ENCODE measurements at regions not wholly inside any gene's neighbourhood (a gene's known extent, or its start where the extent isn't known, plus 50 kb on each side); places are given as distances from the start of the nearest gene placed in this dataset.
"Not testable (repeated sequence)": the region's sequence is repeated elsewhere in the genome, so short reads cannot be mapped to it uniquely, and the experiment has no call there.

- H3K27ac Mint-ChIP-seq; H3K4me1 Mint-ChIP-seq (ENCODE audit: low read depth); H3K36me3 Mint-ChIP-seq (ENCODE audit: low read depth); H3K4me3 Mint-ChIP-seq; DNase-seq (ENCODE audit: low spot score); H3K9me3 Mint-ChIP-seq; intact Hi-C loops (cut with micrococcal nuclease); H3K27me3 Mint-ChIP-seq (ENCODE audit: insufficient read depth): not testable (repeated sequence)
Observed at GRCh38 chrY:18992684-18993083, 219.1 kb upstream of the HSFY2 start.

DNA sequence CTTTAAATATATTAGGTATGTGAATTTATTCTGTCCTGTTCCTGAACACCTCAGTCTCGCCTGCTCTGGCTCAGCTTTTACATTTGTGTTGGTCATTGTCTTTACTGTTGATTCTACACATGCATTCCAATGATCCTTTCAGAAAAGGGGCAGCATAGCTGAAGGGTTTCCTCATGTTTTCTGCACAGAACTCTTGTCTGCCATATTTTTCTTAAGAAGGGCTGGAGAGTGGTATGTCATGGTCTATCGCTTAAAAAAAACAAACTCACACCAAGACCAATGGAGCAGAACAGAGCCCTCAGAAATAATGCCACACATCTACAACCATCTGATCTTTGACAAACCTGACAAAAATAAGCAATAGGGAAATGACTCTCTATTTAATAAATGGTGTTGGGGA, 215.8 kb upstream of the HSFY2 start:
- Mint-ChIP-seq H3K36me3 (ENCODE audit: low read depth) (no peaks in the 10 kb centered on the region), H3K27me3 (ENCODE audit: insufficient read depth) (no peaks in the 10 kb centered on the region), H3K9me3 (no peaks in the 10 kb centered on the region), H3K4me3 (no peak overlapping the region), H3K27ac (no peak overlapping the region), H3K4me1 (ENCODE audit: low read depth) (no peaks in the 10 kb centered on the region)
- no peak for DNase-seq (ENCODE audit: low spot score)
- intact Hi-C loops (cut with micrococcal nuclease): no loop called here

GRCh38 chrY:18966001-18966400, 192.5 kb upstream of the HSFY2 start:
- Mint-ChIP-seq H3K36me3 (ENCODE audit: low read depth) (no peaks in the 10 kb centered on the region), H3K4me1 (ENCODE audit: low read depth) (no peaks in the 10 kb centered on the region)

DNA sequence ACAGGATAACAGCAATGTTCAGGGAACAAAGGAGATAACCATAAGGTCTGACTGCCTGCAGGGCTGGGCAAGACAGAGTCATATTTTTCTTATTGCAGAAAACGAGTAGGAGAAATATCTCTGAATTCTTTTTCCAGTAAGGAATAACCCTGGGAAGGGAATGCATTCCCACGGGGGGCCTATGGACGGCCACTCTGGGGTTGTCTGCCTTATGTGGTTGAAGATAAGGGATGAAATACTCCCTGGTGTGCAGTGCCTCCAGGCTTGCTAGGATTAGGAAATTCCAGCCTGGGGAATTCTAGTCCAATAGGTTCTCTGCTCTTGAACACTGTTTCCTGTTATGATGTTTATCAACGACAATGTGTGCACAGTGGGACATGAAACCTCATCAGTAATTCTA, 185.3 kb upstream of the HSFY2 start:
- no peak overlapping the region for H3K4me3 Mint-ChIP-seq
- DNase-seq (ENCODE audit: low spot score): no peak
- no peaks in the 10 kb centered on the region for H3K27me3 Mint-ChIP-seq (ENCODE audit: insufficient read depth)
- intact Hi-C loops (cut with micrococcal nuclease): no loop called here
- H3K36me3 Mint-ChIP-seq (ENCODE audit: low read depth): no peaks in the 10 kb centered on the region
- H3K9me3 Mint-ChIP-seq: peaks cover 14% of the 10 kb centered on the region
- no peak overlapping the region for H3K27ac Mint-ChIP-seq
- H3K4me1 Mint-ChIP-seq (ENCODE audit: low read depth): no peaks in the 10 kb centered on the region

More at GRCh38 chrY:18966001-18966400, 192.5 kb upstream of the HSFY2 start:
- DNase-seq (ENCODE audit: low spot score): no peak
- Mint-ChIP-seq H3K4me3 (no peak overlapping the region), H3K27me3 (ENCODE audit: insufficient read depth) (no peaks in the 10 kb centered on the region), H3K27ac (no peak overlapping the region), H3K9me3 (peaks cover 4% of the 10 kb centered on the region)
- intact Hi-C loops (cut with micrococcal nuclease): no loop called here

DNA sequence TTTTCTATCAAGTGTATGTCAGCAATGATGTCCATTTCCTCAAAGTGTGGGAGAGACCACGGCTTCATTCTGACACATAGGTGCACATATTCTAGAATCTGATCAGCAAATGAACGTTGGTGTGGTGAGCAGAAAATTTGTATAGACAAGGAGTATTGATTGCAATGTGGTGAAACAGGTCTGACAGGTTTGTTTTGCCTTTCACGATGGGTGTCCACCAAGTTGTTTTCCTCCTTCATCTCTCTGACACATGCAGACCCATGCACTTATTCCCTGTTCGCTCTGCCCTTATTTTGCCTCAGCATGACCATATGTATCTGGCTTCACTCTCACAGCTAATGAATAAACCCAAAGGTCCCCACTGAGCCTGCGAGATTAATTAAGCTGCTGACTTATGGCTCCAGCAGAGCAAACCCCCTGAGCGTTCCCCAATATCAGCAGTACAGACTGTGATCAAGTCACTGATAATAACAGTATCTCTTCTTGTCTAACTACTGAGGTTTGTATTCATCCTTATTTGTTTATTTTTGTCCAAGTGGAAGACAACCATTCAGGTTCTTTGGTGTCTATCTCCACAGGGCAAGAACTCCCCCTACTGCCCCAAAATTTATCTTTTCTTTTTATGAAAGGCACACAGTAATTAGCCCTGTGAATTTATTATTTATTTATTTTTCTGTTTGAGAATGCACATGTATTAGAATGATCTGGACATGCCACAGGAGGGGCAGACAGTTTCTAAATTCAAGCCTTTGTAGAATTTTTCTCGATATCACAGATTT, 178.3 kb upstream of the HSFY2 start:
- Mint-ChIP-seq H3K9me3 (peaks cover 26% of the 10 kb centered on the region), H3K27me3 (ENCODE audit: insufficient read depth) (no peaks in the 10 kb centered on the region), H3K36me3 (ENCODE audit: low read depth) (peaks cover 1% of the 10 kb centered on the region), H3K4me3 (no peak overlapping the region), H3K4me1 (ENCODE audit: low read depth) (no peaks in the 10 kb centered on the region), H3K27ac (no peak overlapping the region)
- no peak for DNase-seq (ENCODE audit: low spot score)
- intact Hi-C loops (cut with micrococcal nuclease): no loop called here

DNA sequence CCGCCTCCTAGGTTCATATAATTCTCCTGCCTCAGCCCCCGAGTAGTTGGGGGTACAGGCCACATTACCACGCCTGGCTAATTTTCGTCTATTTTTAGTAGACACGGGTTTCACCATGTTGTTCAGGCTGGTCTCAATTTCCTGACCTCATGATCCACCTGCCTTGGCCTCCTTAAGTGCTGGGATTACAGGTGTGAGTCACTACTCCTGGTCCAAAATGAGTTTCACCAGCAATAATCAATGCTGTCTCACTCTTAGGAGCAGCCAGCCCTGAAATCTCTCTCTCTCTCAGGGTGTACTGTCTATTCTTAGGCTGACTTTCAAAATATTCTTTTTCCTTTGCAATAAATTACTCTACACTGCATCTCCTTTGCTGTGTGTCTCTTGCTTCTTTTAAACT, 177.5 kb upstream of the HSFY2 start:
- intact Hi-C loops (cut with micrococcal nuclease): no loop called here
- no peak overlapping the region for H3K27ac Mint-ChIP-seq
- H3K4me1 Mint-ChIP-seq (ENCODE audit: low read depth): no peaks in the 10 kb centered on the region
- peaks cover 31% of the 10 kb centered on the region for H3K9me3 Mint-ChIP-seq
- H3K36me3 Mint-ChIP-seq (ENCODE audit: low read depth): peaks cover 1% of the 10 kb centered on the region
- no peak overlapping the region for H3K4me3 Mint-ChIP-seq
- H3K27me3 Mint-ChIP-seq (ENCODE audit: insufficient read depth): no peaks in the 10 kb centered on the region
- no peak for DNase-seq (ENCODE audit: low spot score)

GRCh38 chrY:18936831-18937230, 163.3 kb upstream of the HSFY2 start:
- no peak overlapping the region for H3K4me3 Mint-ChIP-seq
- intact Hi-C loops (cut with micrococcal nuclease): no loop called here

GRCh38 chrY:18919256-18919655, 145.7 kb upstream of the HSFY2 start:
- intact Hi-C loops (cut with micrococcal nuclease): no loop called here
- no peak overlapping the region for H3K4me3 Mint-ChIP-seq
- H3K27me3 Mint-ChIP-seq (ENCODE audit: insufficient read depth): no peaks in the 10 kb centered on the region
- H3K36me3 Mint-ChIP-seq (ENCODE audit: low read depth): no peaks in the 10 kb centered on the region
- H3K4me1 Mint-ChIP-seq (ENCODE audit: low read depth): no peaks in the 10 kb centered on the region
- no peak for DNase-seq (ENCODE audit: low spot score)
- no peaks in the 10 kb centered on the region for H3K9me3 Mint-ChIP-seq
- no peak overlapping the region for H3K27ac Mint-ChIP-seq

More at GRCh38 chrY:18936831-18937230, 163.3 kb upstream of the HSFY2 start:
- no peak for DNase-seq (ENCODE audit: low spot score)
- H3K9me3 Mint-ChIP-seq: no peaks in the 10 kb centered on the region
- H3K36me3 Mint-ChIP-seq (ENCODE audit: low read depth): no peaks in the 10 kb centered on the region
- no peak overlapping the region for H3K27ac Mint-ChIP-seq
- no peaks in the 10 kb centered on the region for H3K27me3 Mint-ChIP-seq (ENCODE audit: insufficient read depth)
- H3K4me1 Mint-ChIP-seq (ENCODE audit: low read depth): no peaks in the 10 kb centered on the region

GRCh38 chrY:18912846-18913245, 139.3 kb upstream of the HSFY2 start:
- no peak overlapping the region for H3K4me3 Mint-ChIP-seq
- no peaks in the 10 kb centered on the region for H3K4me1 Mint-ChIP-seq (ENCODE audit: low read depth)
- no peaks in the 10 kb centered on the region for H3K36me3 Mint-ChIP-seq (ENCODE audit: low read depth)
- intact Hi-C loops (cut with micrococcal nuclease): no loop called here
- no peaks in the 10 kb centered on the region for H3K9me3 Mint-ChIP-seq
- no peak for DNase-seq (ENCODE audit: low spot score)
- no peaks in the 10 kb centered on the region for H3K27me3 Mint-ChIP-seq (ENCODE audit: insufficient read depth)
- H3K27ac Mint-ChIP-seq: no peak overlapping the region

- Mint-ChIP-seq H3K9me3 (no peaks in the 10 kb centered on the region), H3K27ac (no peak overlapping the region), H3K4me3 (no peak overlapping the region), H3K4me1 (ENCODE audit: low read depth) (no peaks in the 10 kb centered on the region), H3K27me3 (ENCODE audit: insufficient read depth) (no peaks in the 10 kb centered on the region), H3K36me3 (ENCODE audit: low read depth) (no peaks in the 10 kb centered on the region)
- intact Hi-C loops (cut with micrococcal nuclease): no loop called here
- no peak for DNase-seq (ENCODE audit: low spot score)
Observed at GRCh38 chrY:18909846-18910245, 136.3 kb upstream of the HSFY2 start.

DNA sequence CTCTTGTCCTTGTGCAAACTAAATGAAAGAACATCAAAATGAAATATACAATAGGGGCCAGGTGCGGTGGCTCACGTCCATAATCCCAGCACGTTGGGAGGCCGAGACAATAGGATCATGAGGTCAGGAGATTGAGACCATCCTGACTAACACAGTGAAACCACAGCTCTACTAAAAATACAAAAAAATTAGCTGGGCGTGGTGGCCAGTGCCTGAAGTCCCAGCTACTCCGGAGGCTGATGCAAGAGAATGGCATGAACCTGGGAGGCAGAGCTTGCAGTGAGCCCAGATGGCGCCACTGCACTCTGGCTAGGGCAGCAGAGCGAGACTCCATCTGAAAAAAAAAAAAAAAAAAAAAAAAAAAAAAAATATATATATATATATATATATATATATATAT, 132.7 kb upstream of the HSFY2 start:
- H3K4me1 Mint-ChIP-seq (ENCODE audit: low read depth); H3K4me3 Mint-ChIP-seq; H3K9me3 Mint-ChIP-seq; H3K27me3 Mint-ChIP-seq (ENCODE audit: insufficient read depth); DNase-seq (ENCODE audit: low spot score); H3K36me3 Mint-ChIP-seq (ENCODE audit: low read depth); intact Hi-C loops (cut with micrococcal nuclease); H3K27ac Mint-ChIP-seq: not testable (repeated sequence)

- no peaks in the 10 kb centered on the region for H3K9me3 Mint-ChIP-seq
- no peaks in the 10 kb centered on the region for H3K4me1 Mint-ChIP-seq (ENCODE audit: low read depth)
- no peak overlapping the region for H3K27ac Mint-ChIP-seq
- no peaks in the 10 kb centered on the region for H3K27me3 Mint-ChIP-seq (ENCODE audit: insufficient read depth)
- H3K4me3 Mint-ChIP-seq: no peak overlapping the region
- intact Hi-C loops (cut with micrococcal nuclease): no loop called here
- no peak for DNase-seq (ENCODE audit: low spot score)
- no peaks in the 10 kb centered on the region for H3K36me3 Mint-ChIP-seq (ENCODE audit: low read depth)
Observed at GRCh38 chrY:18904296-18904695, 130.8 kb upstream of the HSFY2 start.

GRCh38 chrY:18891994-18892393, 118.5 kb upstream of the HSFY2 start:
- H3K36me3 Mint-ChIP-seq (ENCODE audit: low read depth): no peaks in the 10 kb centered on the region
- H3K4me3 Mint-ChIP-seq: no peak overlapping the region
- H3K27me3 Mint-ChIP-seq (ENCODE audit: insufficient read depth): no peaks in the 10 kb centered on the region
- peaks cover 3% of the 10 kb centered on the region for H3K9me3 Mint-ChIP-seq
- no peak for DNase-seq (ENCODE audit: low spot score)
- intact Hi-C loops (cut with micrococcal nuclease): no loop called here
- H3K4me1 Mint-ChIP-seq (ENCODE audit: low read depth): no peaks in the 10 kb centered on the region
- no peak overlapping the region for H3K27ac Mint-ChIP-seq

- no peaks in the 10 kb centered on the region for H3K27me3 Mint-ChIP-seq (ENCODE audit: insufficient read depth)
- H3K36me3 Mint-ChIP-seq (ENCODE audit: low read depth): no peaks in the 10 kb centered on the region
- intact Hi-C loops (cut with micrococcal nuclease): no loop called here
- H3K4me1 Mint-ChIP-seq (ENCODE audit: low read depth): no peaks in the 10 kb centered on the region
- DNase-seq (ENCODE audit: low spot score): no peak
- H3K4me3 Mint-ChIP-seq: no peak overlapping the region
- no peak overlapping the region for H3K27ac Mint-ChIP-seq
- no peaks in the 10 kb centered on the region for H3K9me3 Mint-ChIP-seq
Observed at GRCh38 chrY:18889548-18889947, 116.0 kb upstream of the HSFY2 start.

All from activated T-helper 1 cell treated with anti-CD3 and anti-CD28 coated beads, Interleukin-12 subunit alpha, Interleukin-12 subunit beta, Interleukin-2, Interleukin-4 antibody, amounts not matched to agents 30 ng/mL and 10 ng/mL and 1 ng/mL, durations not matched to agents 14 hours and 24 hours and 36 hours (primary cell).